GM23338 (cell line): ENCODE measurements at regions not wholly inside any gene's neighbourhood (a gene's known extent, or its start where the extent isn't known, plus 50 kb on each side); places are given as distances from the start of the nearest gene placed in this dataset.

Experiments used
- ATAC-seq: fragments of 200-7000 bp; cut with Tn5 transposase; 3 replicates; pipeline ENCODE4 v1.9.1; 2020
- DNase-seq: peaks from one replicate; pipeline ENCODE4 v3.0.0-alpha.2; 2015; ENCODE audit warnings: low spot score
- H2AFZ ChIP-seq: fragments of 200-600 bp; sonication (generic); 2 replicates; pipeline ENCODE4 v1.8.0; 2016; ENCODE audit warnings: antibody characterized with exemption, mild to moderate bottlenecking, moderate library complexity
- H3F3A ChIP-seq: fragments of 200-600 bp; sonication (generic); replicated peaks from 2 replicates; pipeline ENCODE4 v1.8.0; 2017; ENCODE audit warnings: antibody characterized with exemption, mixed run types, low read depth
- H3K27ac ChIP-seq: fragments of 200-600 bp; sonication (generic); 2 replicates; pipeline ENCODE4 v1.6.1; 2016; ENCODE audit warnings: low read depth
- H3K27me3 ChIP-seq: fragments of 200-600 bp; sonication (generic); 2 replicates; pipeline ENCODE4 v1.8.0; 2016; ENCODE audit warnings: mild to moderate bottlenecking, mixed run types, moderate library complexity; ENCODE audit not compliant: insufficient read depth
- H3K36me3 ChIP-seq: fragments of 200-600 bp; sonication (generic); 2 replicates; pipeline ENCODE4 v1.8.0; 2016; ENCODE audit warnings: mild to moderate bottlenecking; ENCODE audit not compliant: insufficient read depth
- H3K4me1 ChIP-seq: fragments of 200-600 bp; sonication (generic); 2 replicates; pipeline ENCODE4 v1.8.0; 2016; ENCODE audit warnings: mild to moderate bottlenecking, moderate library complexity; ENCODE audit not compliant: insufficient read depth
- H3K4me2 ChIP-seq: fragments of 200-600 bp; sonication (generic); 2 replicates; pipeline ENCODE4 v1.7.1; 2017; ENCODE audit warnings: mixed run types
- H3K4me3 ChIP-seq: fragments of 200-600 bp; sonication (generic); 2 replicates; pipeline ENCODE4 v1.6.1; 2016; ENCODE audit warnings: mixed run types
- H3K79me2 ChIP-seq: fragments of 200-600 bp; sonication (generic); replicated peaks from 2 replicates; pipeline ENCODE4 v1.8.0; 2017; ENCODE audit warnings: mild to moderate bottlenecking; ENCODE audit not compliant: insufficient read depth
- H3K9me2 ChIP-seq: fragments of 200-600 bp; sonication (generic); 2 replicates; pipeline ENCODE4 v1.8.0; 2017; ENCODE audit not compliant: insufficient read depth
- H4K20me1 ChIP-seq: fragments of 200-600 bp; sonication (generic); replicated peaks from 2 replicates; pipeline ENCODE4 v1.8.0; 2017; ENCODE audit warnings: mild to moderate bottlenecking; ENCODE audit not compliant: insufficient read depth
- H3K27ac Mint-ChIP-seq: 2 replicates; pipeline ENCODE4 v1.8.0; 2020; ENCODE audit warnings: inconsistent platforms, mild to moderate bottlenecking, moderate library complexity, mixed read lengths
- H3K27me3 Mint-ChIP-seq: 3 replicates; pipeline ENCODE4 v1.8.0; 2022; ENCODE audit warnings: low read depth, mild to moderate bottlenecking, moderate library complexity, mixed read lengths, inconsistent platforms; ENCODE audit not compliant: insufficient read depth, poor library complexity
- H3K36me3 Mint-ChIP-seq: 3 replicates; pipeline ENCODE4 v1.8.0; 2021; ENCODE audit warnings: low read depth, mild to moderate bottlenecking, inconsistent platforms, moderate library complexity, mixed read lengths
- H3K4me1 Mint-ChIP-seq: 3 replicates; pipeline ENCODE4 v1.8.0; 2020; ENCODE audit warnings: mild to moderate bottlenecking, inconsistent platforms, mixed read lengths
- H3K4me3 Mint-ChIP-seq: 3 replicates; pipeline ENCODE4 v1.8.0; 2021; ENCODE audit warnings: moderate library complexity, mild to moderate bottlenecking, inconsistent platforms, mixed read lengths
- H3K9me3 Mint-ChIP-seq: 3 replicates; pipeline ENCODE4 v1.8.0; 2020; ENCODE audit warnings: moderate library complexity, mild to moderate bottlenecking, inconsistent platforms, mixed read lengths
- CREB1 ChIP-seq: fragments of 250-450 bp; sonication (Bioruptor Pico); IDR thresholded peaks from 2 replicates; pipeline ENCODE4 v1.5.0; 2020; ENCODE audit warnings: low read depth, mild to moderate bottlenecking, moderate library complexity
- EZH2 ChIP-seq: fragments of 200-600 bp; sonication (generic); IDR thresholded peaks from one replicate; pipeline ENCODE4 v1.8.0; 2017; ENCODE audit warnings: antibody characterized with exemption, mild to moderate bottlenecking, low read depth; ENCODE audit not compliant: unreplicated experiment
- EZH2phosphoT487 ChIP-seq: fragments of 200-600 bp; sonication (generic); IDR thresholded peaks from one replicate; pipeline ENCODE4 v1.8.1; 2018; ENCODE audit warnings: antibody characterized with exemption; ENCODE audit not compliant: unreplicated experiment
- JUNB ChIP-seq: IDR thresholded peaks from one replicate; pipeline ENCODE4 v1.6.1; 2016; ENCODE audit warnings: antibody characterized with exemption; ENCODE audit not compliant: unreplicated experiment
- NANOG ChIP-seq: IDR thresholded peaks from 2 replicates; pipeline ENCODE4 v1.6.1; 2016; ENCODE audit warnings: antibody characterized with exemption, borderline replicate concordance
- POLR2AphosphoS5 ChIP-seq: IDR thresholded peaks from 2 replicates; pipeline ENCODE4 v1.6.1; 2016; ENCODE audit warnings: antibody characterized with exemption, low read depth
- STAT1 ChIP-seq: IDR thresholded peaks from one replicate; pipeline ENCODE4 v1.6.1; 2016; ENCODE audit warnings: antibody characterized with exemption; ENCODE audit not compliant: unreplicated experiment
- ZNF114 ChIP-seq: fragments of 250-450 bp; sonication (Bioruptor Pico); IDR thresholded peaks from 2 replicates; pipeline ENCODE4 v1.5.0; 2020; ENCODE audit warnings: mild to moderate bottlenecking, moderate library complexity
- ZNF331 ChIP-seq: fragments of 250-450 bp; sonication (Bioruptor Pico); IDR thresholded peaks from 2 replicates; pipeline ENCODE4 v1.5.0; 2020; ENCODE audit warnings: low read depth, mild to moderate bottlenecking, moderate library complexity
- TF ChIP-seq, protein P1 (sequence below): IDR thresholded peaks from one replicate; pipeline ENCODE4 v1.6.1; 2018; ENCODE audit warnings: antibody characterized with exemption; ENCODE audit not compliant: unreplicated experiment
- TF ChIP-seq, protein P2 (sequence below), 2 experiments: fragments of 200-600 bp in 1 of 2; sonication (generic) in 1 of 2; conservative IDR thresholded peaks; 2 replicates each; pipeline versions ENCODE4 v1.5.1 to v1.6.1; 2016 to 2017; ENCODE audit warnings: antibody characterized with exemption in 2 of 2, low read depth in 2 of 2, mild to moderate bottlenecking in 2 of 2, moderate library complexity in 1 of 2
- TF ChIP-seq, protein P3 (sequence below): fragments of 250-450 bp; sonication (Bioruptor Pico); IDR thresholded peaks from 2 replicates; pipeline ENCODE4 v1.5.0; 2020; ENCODE audit warnings: mild to moderate bottlenecking, moderate library complexity
- TF ChIP-seq, protein P4 (sequence below): IDR thresholded peaks from 2 replicates; pipeline ENCODE4 v1.6.1; 2016; ENCODE audit warnings: antibody characterized with exemption

DNA sequence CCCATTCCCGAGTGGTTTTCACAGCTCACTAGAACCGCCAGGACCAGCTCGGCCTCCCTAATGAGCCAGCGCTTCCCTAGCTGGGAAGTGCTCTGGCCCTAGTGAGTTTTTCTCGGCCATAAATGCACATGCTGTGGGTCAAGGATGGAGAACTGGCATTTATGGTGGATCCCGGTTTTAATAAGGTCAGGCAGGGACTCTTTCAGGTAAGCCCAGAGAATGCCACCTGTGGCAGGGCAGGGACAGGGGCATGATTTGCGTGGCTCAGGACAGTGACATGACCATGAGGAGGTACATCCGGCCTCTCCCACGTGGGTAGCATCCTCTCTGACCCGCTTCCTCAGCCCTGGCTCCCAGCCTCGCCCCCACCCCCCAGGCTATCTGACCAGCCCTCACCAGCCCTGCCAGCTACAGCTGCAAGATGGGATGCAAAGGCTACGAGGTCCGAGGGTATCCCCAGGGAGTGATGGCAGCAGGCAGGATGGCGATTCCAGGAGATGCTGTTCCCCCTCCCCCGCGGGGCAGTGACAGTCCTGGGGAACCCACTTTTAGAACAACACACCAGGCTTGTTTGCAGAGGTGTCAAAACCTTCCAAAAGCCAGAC is 60.3 kb upstream of the ADAMTS2 start:
- H3K4me3 Mint-ChIP-seq: no peak overlapping the region
- no peaks in the 10 kb centered on the region for H3K4me1 Mint-ChIP-seq

More for the DNA sequence above, 60.3 kb upstream of the ADAMTS2 start:
- DNase-seq (no peak), ATAC-seq (no peak)
- no peak overlapping the region for H3K4me2 ChIP-seq
- H3K27me3 ChIP-seq: no peaks in the 10 kb centered on the region
- TF ChIP-seq ZNF114 (no peak), JUNB (no peak), CREB1 (CRISPR knock-in tag) (no peak), ZNF331 (no peak), EZH2phosphoT487 (no peak), STAT1 (no peak), NANOG (no peak), POLR2AphosphoS5 (no peak), EZH2 (no peak)
- TF ChIP-seq, protein P1, sequence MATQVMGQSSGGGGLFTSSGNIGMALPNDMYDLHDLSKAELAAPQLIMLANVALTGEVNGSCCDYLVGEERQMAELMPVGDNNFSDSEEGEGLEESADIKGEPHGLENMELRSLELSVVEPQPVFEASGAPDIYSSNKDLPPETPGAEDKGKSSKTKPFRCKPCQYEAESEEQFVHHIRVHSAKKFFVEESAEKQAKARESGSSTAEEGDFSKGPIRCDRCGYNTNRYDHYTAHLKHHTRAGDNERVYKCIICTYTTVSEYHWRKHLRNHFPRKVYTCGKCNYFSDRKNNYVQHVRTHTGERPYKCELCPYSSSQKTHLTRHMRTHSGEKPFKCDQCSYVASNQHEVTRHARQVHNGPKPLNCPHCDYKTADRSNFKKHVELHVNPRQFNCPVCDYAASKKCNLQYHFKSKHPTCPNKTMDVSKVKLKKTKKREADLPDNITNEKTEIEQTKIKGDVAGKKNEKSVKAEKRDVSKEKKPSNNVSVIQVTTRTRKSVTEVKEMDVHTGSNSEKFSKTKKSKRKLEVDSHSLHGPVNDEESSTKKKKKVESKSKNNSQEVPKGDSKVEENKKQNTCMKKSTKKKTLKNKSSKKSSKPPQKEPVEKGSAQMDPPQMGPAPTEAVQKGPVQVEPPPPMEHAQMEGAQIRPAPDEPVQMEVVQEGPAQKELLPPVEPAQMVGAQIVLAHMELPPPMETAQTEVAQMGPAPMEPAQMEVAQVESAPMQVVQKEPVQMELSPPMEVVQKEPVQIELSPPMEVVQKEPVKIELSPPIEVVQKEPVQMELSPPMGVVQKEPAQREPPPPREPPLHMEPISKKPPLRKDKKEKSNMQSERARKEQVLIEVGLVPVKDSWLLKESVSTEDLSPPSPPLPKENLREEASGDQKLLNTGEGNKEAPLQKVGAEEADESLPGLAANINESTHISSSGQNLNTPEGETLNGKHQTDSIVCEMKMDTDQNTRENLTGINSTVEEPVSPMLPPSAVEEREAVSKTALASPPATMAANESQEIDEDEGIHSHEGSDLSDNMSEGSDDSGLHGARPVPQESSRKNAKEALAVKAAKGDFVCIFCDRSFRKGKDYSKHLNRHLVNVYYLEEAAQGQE: no peak
- TF ChIP-seq, protein P2, sequence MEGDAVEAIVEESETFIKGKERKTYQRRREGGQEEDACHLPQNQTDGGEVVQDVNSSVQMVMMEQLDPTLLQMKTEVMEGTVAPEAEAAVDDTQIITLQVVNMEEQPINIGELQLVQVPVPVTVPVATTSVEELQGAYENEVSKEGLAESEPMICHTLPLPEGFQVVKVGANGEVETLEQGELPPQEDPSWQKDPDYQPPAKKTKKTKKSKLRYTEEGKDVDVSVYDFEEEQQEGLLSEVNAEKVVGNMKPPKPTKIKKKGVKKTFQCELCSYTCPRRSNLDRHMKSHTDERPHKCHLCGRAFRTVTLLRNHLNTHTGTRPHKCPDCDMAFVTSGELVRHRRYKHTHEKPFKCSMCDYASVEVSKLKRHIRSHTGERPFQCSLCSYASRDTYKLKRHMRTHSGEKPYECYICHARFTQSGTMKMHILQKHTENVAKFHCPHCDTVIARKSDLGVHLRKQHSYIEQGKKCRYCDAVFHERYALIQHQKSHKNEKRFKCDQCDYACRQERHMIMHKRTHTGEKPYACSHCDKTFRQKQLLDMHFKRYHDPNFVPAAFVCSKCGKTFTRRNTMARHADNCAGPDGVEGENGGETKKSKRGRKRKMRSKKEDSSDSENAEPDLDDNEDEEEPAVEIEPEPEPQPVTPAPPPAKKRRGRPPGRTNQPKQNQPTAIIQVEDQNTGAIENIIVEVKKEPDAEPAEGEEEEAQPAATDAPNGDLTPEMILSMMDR (conservative IDR thresholded peaks at IDR 0.05; ENCODE audit: low read depth in 2 of 2): no peak
- TF ChIP-seq, protein P3, sequence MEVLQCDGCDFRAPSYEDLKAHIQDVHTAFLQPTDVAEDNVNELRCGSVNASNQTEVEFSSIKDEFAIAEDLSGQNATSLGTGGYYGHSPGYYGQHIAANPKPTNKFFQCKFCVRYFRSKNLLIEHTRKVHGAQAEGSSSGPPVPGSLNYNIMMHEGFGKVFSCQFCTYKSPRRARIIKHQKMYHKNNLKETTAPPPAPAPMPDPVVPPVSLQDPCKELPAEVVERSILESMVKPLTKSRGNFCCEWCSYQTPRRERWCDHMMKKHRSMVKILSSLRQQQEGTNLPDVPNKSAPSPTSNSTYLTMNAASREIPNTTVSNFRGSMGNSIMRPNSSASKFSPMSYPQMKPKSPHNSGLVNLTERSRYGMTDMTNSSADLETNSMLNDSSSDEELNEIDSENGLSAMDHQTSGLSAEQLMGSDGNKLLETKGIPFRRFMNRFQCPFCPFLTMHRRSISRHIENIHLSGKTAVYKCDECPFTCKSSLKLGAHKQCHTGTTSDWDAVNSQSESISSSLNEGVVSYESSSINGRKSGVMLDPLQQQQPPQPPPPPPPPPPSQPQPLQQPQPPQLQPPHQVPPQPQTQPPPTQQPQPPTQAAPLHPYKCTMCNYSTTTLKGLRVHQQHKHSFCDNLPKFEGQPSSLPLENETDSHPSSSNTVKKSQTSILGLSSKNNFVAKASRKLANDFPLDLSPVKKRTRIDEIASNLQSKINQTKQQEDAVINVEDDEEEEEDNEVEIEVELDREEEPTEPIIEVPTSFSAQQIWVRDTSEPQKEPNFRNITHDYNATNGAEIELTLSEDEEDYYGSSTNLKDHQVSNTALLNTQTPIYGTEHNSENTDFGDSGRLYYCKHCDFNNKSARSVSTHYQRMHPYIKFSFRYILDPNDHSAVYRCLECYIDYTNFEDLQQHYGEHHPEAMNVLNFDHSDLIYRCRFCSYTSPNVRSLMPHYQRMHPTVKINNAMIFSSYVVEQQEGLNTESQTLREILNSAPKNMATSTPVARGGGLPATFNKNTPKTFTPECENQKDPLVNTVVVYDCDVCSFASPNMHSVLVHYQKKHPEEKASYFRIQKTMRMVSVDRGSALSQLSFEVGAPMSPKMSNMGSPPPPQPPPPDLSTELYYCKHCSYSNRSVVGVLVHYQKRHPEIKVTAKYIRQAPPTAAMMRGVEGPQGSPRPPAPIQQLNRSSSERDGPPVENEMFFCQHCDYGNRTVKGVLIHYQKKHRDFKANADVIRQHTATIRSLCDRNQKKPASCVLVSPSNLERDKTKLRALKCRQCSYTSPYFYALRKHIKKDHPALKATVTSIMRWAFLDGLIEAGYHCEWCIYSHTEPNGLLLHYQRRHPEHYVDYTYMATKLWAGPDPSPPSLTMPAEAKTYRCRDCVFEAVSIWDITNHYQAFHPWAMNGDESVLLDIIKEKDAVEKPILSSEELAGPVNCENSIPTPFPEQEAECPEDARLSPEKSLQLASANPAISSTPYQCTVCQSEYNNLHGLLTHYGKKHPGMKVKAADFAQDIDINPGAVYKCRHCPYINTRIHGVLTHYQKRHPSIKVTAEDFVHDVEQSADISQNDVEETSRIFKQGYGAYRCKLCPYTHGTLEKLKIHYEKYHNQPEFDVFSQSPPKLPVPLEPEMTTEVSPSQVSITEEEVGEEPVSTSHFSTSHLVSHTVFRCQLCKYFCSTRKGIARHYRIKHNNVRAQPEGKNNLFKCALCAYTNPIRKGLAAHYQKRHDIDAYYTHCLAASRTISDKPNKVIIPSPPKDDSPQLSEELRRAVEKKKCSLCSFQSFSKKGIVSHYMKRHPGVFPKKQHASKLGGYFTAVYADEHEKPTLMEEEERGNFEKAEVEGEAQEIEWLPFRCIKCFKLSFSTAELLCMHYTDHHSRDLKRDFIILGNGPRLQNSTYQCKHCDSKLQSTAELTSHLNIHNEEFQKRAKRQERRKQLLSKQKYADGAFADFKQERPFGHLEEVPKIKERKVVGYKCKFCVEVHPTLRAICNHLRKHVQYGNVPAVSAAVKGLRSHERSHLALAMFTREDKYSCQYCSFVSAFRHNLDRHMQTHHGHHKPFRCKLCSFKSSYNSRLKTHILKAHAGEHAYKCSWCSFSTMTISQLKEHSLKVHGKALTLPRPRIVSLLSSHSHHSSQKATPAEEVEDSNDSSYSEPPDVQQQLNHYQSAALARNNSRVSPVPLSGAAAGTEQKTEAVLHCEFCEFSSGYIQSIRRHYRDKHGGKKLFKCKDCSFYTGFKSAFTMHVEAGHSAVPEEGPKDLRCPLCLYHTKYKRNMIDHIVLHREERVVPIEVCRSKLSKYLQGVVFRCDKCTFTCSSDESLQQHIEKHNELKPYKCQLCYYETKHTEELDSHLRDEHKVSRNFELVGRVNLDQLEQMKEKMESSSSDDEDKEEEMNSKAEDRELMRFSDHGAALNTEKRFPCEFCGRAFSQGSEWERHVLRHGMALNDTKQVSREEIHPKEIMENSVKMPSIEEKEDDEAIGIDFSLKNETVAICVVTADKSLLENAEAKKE (CRISPR knock-in tag): no peak
- TF ChIP-seq, protein P4, sequence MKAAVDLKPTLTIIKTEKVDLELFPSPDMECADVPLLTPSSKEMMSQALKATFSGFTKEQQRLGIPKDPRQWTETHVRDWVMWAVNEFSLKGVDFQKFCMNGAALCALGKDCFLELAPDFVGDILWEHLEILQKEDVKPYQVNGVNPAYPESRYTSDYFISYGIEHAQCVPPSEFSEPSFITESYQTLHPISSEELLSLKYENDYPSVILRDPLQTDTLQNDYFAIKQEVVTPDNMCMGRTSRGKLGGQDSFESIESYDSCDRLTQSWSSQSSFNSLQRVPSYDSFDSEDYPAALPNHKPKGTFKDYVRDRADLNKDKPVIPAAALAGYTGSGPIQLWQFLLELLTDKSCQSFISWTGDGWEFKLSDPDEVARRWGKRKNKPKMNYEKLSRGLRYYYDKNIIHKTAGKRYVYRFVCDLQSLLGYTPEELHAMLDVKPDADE: no peak
- H3K9me2 ChIP-seq: no peaks in the 10 kb centered on the region
- H3K4me1 ChIP-seq: no peaks in the 10 kb centered on the region
- Mint-ChIP-seq H3K36me3 (peaks cover 9% of the 10 kb centered on the region; the same call in 2 of the 3 replicates), H3K27ac (no peak overlapping the region), H3K27me3 (peaks cover 2% of the 10 kb centered on the region), H3K9me3 (peaks cover 33% of the 10 kb centered on the region)
- H3K79me2 ChIP-seq: no peaks in the 10 kb centered on the region
- H3K4me3 ChIP-seq: no peak overlapping the region
- H4K20me1 ChIP-seq: no peaks in the 10 kb centered on the region
- no peaks in the 10 kb centered on the region for H3K36me3 ChIP-seq
- H2AFZ ChIP-seq: no peak overlapping the region
- no peaks in the 10 kb centered on the region for H3F3A ChIP-seq
- H3K27ac ChIP-seq: no peak overlapping the region
